ENCODE measurements at regions not wholly inside any gene's neighbourhood (a gene's known extent, or its start where the extent isn't known, plus 50 kb on each side); places are given as distances from the start of the nearest gene placed in this dataset.

DNA sequence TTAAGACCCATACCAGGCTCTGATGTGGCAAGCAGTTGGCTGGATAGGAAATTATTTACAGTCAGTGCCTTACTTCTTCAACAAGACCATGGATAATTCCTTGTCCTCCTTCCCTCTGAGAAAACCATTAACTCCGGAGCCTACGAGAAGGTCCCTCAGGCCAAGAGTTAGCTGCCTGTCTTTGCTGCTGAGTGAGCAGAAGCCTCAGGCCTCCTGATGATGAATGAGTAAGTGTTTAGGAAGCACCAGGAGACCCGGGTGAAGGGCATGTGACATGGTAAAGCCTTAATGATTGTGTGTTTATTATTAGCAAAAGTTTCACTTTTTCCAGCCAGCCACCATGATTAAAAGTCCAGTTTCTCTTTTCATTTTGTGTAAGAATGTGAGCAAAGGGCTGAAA, 174.9 kb upstream of the TOPAZ1 start:
- no peak overlapping the region for H3K4me3 ChIP-seq (ENCODE audit: insufficient read depth, low read depth, low read length)
- no peak overlapping the region for H4K91ac ChIP-seq (ENCODE audit: insufficient read depth, low read depth, low read length)
- H2BK5ac ChIP-seq (ENCODE audit: low read depth, low read length, poor library complexity, severe bottlenecking): no peak overlapping the region
- H3K18ac ChIP-seq (ENCODE audit: low read depth, low read length): no peak overlapping the region
- no peak overlapping the region for H3K56ac ChIP-seq (ENCODE audit: extremely low read depth, insufficient read depth, low read length)
- H3K36me3 ChIP-seq (ENCODE audit: control insufficient read depth, insufficient read depth, low read length): no peaks in the 10 kb centered on the region
- in situ Hi-C loops (cut with MboI; ENCODE audit: low sequenced_read_pairs) (no loop called here), dilution Hi-C loops (cut with HindIII; ENCODE audit: low sequenced_read_pairs, unreplicated experiment) (no loop called here), intact Hi-C loops (cut with micrococcal nuclease) (no loop called here)
- no peak overlapping the region for H2BK120ac ChIP-seq (ENCODE audit: low read depth, low read length)
- no peak overlapping the region for H4K8ac ChIP-seq (ENCODE audit: low read depth in 2 of 2, low read length in 2 of 2)
- BruUV-seq (replicated peaks): no TSS peak
- no peaks in the 10 kb centered on the region for H3K9me3 ChIP-seq (ENCODE audit: control insufficient read depth, insufficient read depth, low read length)
- no peak overlapping the region for H3K4ac ChIP-seq (ENCODE audit: low read depth, low read length)
- H4K5ac ChIP-seq (ENCODE audit: low read depth, low read length): no peak overlapping the region
- no peak overlapping the region for H3K9ac ChIP-seq (ENCODE audit: low read depth, low read length)
- H2AK9ac ChIP-seq (replicated peaks; ENCODE audit: low read depth, low read length, poor library complexity): no peak overlapping the region
- H3K4me1 ChIP-seq (ENCODE audit: control insufficient read depth, insufficient read depth, low read length): no peaks in the 10 kb centered on the region
- WGBS, 2 experiments (ENCODE audit: extremely low coverage in 2 of 2, insufficient read length in 1 of 2): no CpG with 5 or more reads among the region's 3 CpGs
- H3K27me3 ChIP-seq (ENCODE audit: control insufficient read depth, insufficient read depth, low read length): peaks cover 27% of the 10 kb centered on the region
- H2AK5ac ChIP-seq (ENCODE audit: low read depth, low read length): no peak overlapping the region
- ChIA-PET POLR2A (ENCODE audit: unreplicated experiment) (no interaction called here), CTCF (no interaction called here)
- H2AFZ ChIP-seq (replicated peaks; ENCODE audit: low read length, poor library complexity): no peak overlapping the region
- H3K4me2 ChIP-seq (ENCODE audit: low read depth, low read length): no peak overlapping the region
- H2BK15ac ChIP-seq (ENCODE audit: low read depth, low read length): no peak overlapping the region
- H2BK20ac ChIP-seq (ENCODE audit: low read depth, low read length): no peak overlapping the region
- H3K27ac ChIP-seq (ENCODE audit: insufficient read depth, low read length): no peak overlapping the region
- H4K20me1 ChIP-seq (ENCODE audit: insufficient read depth, low read length): no peaks in the 10 kb centered on the region
- no peak for DNase-seq
- no peaks in the 10 kb centered on the region for H3K79me1 ChIP-seq (ENCODE audit: low read depth in 1 of 2, low read length in 2 of 2)
- H3K14ac ChIP-seq (replicated peaks; ENCODE audit: low read depth, low read length): no peak overlapping the region
- no peak for ATAC-seq (ENCODE audit: low read depth)
- no peaks in the 10 kb centered on the region for H3K9me1 ChIP-seq (ENCODE audit: insufficient read depth, low read length)
- TF ChIP-seq POLR2A (IDR thresholded peaks at IDR 0.05; ENCODE audit: low read depth, low read length): no peak
- TF ChIP-seq MAFK (IDR thresholded peaks at IDR 0.05; ENCODE audit: low read depth, low read length): no peak
- TF ChIP-seq BHLHE40 (IDR thresholded peaks at IDR 0.05; ENCODE audit: low read depth, low read length): no peak
- no peak for TF ChIP-seq RFX5 (IDR thresholded peaks at IDR 0.05; ENCODE audit: low read depth, low read length)
- TF ChIP-seq RAD21 (IDR thresholded peaks at IDR 0.05; ENCODE audit: low read length): no peak
- no peak for TF ChIP-seq MAZ (IDR thresholded peaks at IDR 0.05; ENCODE audit: borderline replicate concordance, low read depth, low read length)
- H3K23ac ChIP-seq (ENCODE audit: low read depth, low read length): no peak overlapping the region

Measured in IMR-90 (cell line).